ENCODE measurements at regions not wholly inside any gene's neighbourhood (a gene's known extent, or its start where the extent isn't known, plus 50 kb on each side); places are given as distances from the start of the nearest gene placed in this dataset.

GRCh38 chr2:14123436-14124103 lies 508.9 kb upstream of the LRATD1 start:
- Histone ChIP-seq H3K9me3 (ENCODE audit: control extremely low read depth in 1 of 5, control insufficient read depth in 4 of 5, insufficient read depth in 2 of 5, low read depth in 1 of 5, low read length in 4 of 5) (no peaks in the 10 kb centered on the region), H3K4me3 (ENCODE audit: control insufficient read depth in 1 of 7, extremely low read depth in 1 of 7, insufficient read depth in 4 of 7, low read depth in 2 of 7, low read length in 6 of 7) (no peak overlapping the region), H3K27me3 (replicated peaks in 2 of 5; ENCODE audit: control insufficient read depth in 4 of 5, insufficient read depth in 5 of 5, low read length in 4 of 5) (no peaks in the 10 kb centered on the region), H3K27ac (ENCODE audit: insufficient read depth in 1 of 2, low read depth in 1 of 2, low read length in 2 of 2, poor library complexity in 1 of 2, severe bottlenecking in 2 of 2) (no peak overlapping the region), H3K4me1 (ENCODE audit: control extremely low read depth in 1 of 4, control insufficient read depth in 4 of 4, insufficient read depth in 4 of 4, low read length in 3 of 4) (no peaks in the 10 kb centered on the region), H3K36me3 (ENCODE audit: control insufficient read depth in 4 of 4, insufficient read depth in 4 of 4, low read length in 3 of 4) (no peaks in the 10 kb centered on the region)
- 93% methylated on average over 4 of the region's 6 CpGs for WGBS (ENCODE audit: insufficient coverage)
- DNase-seq = no peak
- ChIA-PET CTCF (no interaction called here), POLR2A (no interaction called here)

- Histone ChIP-seq H3K27ac (ENCODE audit: insufficient read depth in 1 of 2, low read depth in 1 of 2, low read length in 2 of 2, poor library complexity in 1 of 2, severe bottlenecking in 2 of 2) (no peak overlapping the region), H3K36me3 (ENCODE audit: control insufficient read depth in 4 of 4, insufficient read depth in 4 of 4, low read length in 3 of 4) (no peaks in the 10 kb centered on the region), H3K4me1 (ENCODE audit: control extremely low read depth in 1 of 4, control insufficient read depth in 4 of 4, insufficient read depth in 4 of 4, low read length in 3 of 4) (no peaks in the 10 kb centered on the region), H3K27me3 (replicated peaks in 2 of 5; ENCODE audit: control insufficient read depth in 4 of 5, insufficient read depth in 5 of 5, low read length in 4 of 5) (no peaks in the 10 kb centered on the region), H3K4me3 (ENCODE audit: control insufficient read depth in 1 of 7, extremely low read depth in 1 of 7, insufficient read depth in 4 of 7, low read depth in 2 of 7, low read length in 6 of 7) (no peak overlapping the region), H3K9me3 (ENCODE audit: control extremely low read depth in 1 of 5, control insufficient read depth in 4 of 5, insufficient read depth in 2 of 5, low read depth in 1 of 5, low read length in 4 of 5) (no peaks in the 10 kb centered on the region)
- DNase-seq = no peak
- 92% methylated on average over 5 of the region's 7 CpGs for WGBS (ENCODE audit: insufficient coverage)
- CTCF ChIA-PET = no interaction called here
- POLR2A ChIA-PET = no interaction called here
Observed at GRCh38 chr2:14125624-14126293, 506.8 kb upstream of the LRATD1 start.

- Histone ChIP-seq H3K27me3 (replicated peaks in 2 of 5; ENCODE audit: control insufficient read depth in 4 of 5, insufficient read depth in 5 of 5, low read length in 4 of 5) (no peaks in the 10 kb centered on the region), H3K4me1 (ENCODE audit: control extremely low read depth in 1 of 4, control insufficient read depth in 4 of 4, insufficient read depth in 4 of 4, low read length in 3 of 4) (no peaks in the 10 kb centered on the region), H3K27ac (ENCODE audit: insufficient read depth in 1 of 2, low read depth in 1 of 2, low read length in 2 of 2, poor library complexity in 1 of 2, severe bottlenecking in 2 of 2) (no peak overlapping the region), H3K9me3 (ENCODE audit: control extremely low read depth in 1 of 5, control insufficient read depth in 4 of 5, insufficient read depth in 2 of 5, low read depth in 1 of 5, low read length in 4 of 5) (no peaks in the 10 kb centered on the region), H3K36me3 (ENCODE audit: control insufficient read depth in 4 of 4, insufficient read depth in 4 of 4, low read length in 3 of 4) (no peaks in the 10 kb centered on the region), H3K4me3 (ENCODE audit: control insufficient read depth in 1 of 7, extremely low read depth in 1 of 7, insufficient read depth in 4 of 7, low read depth in 2 of 7, low read length in 6 of 7) (no peak overlapping the region)
- POLR2A ChIA-PET = interaction anchor here (0.6 kb wide), 1 partner anchor 221 kb away, joined by 3 read pairs; no protein-coding TSS in a partner anchor
- CTCF ChIA-PET = no interaction called here
- DNase-seq = no peak
- WGBS (ENCODE audit: insufficient coverage) = no CpG with 5 or more reads among the region's 2 CpGs
Observed at GRCh38 chr2:14126846-14127245, 505.7 kb upstream of the LRATD1 start.

- H3K36me3 ChIP-seq (ENCODE audit: control insufficient read depth in 4 of 4, insufficient read depth in 4 of 4, low read length in 3 of 4) = no peaks in the 10 kb centered on the region
- CTCF ChIA-PET = no interaction called here
- no peaks in the 10 kb centered on the region for H3K4me1 ChIP-seq (ENCODE audit: control extremely low read depth in 1 of 4, control insufficient read depth in 4 of 4, insufficient read depth in 4 of 4, low read length in 3 of 4)
- no peak for DNase-seq
- no peaks in the 10 kb centered on the region for H3K27me3 ChIP-seq (replicated peaks in 2 of 5; ENCODE audit: control insufficient read depth in 4 of 5, insufficient read depth in 5 of 5, low read length in 4 of 5)
- 96% methylated on average over 2 of the region's 3 CpGs for WGBS (ENCODE audit: insufficient coverage)
- POLR2A ChIA-PET = no interaction called here
- H3K27ac ChIP-seq (ENCODE audit: insufficient read depth in 1 of 2, low read depth in 1 of 2, low read length in 2 of 2, poor library complexity in 1 of 2, severe bottlenecking in 2 of 2) = no peak overlapping the region
- H3K4me3 ChIP-seq (ENCODE audit: control insufficient read depth in 1 of 7, extremely low read depth in 1 of 7, insufficient read depth in 4 of 7, low read depth in 2 of 7, low read length in 6 of 7) = no peak overlapping the region
- H3K9me3 ChIP-seq (ENCODE audit: control extremely low read depth in 1 of 5, control insufficient read depth in 4 of 5, insufficient read depth in 2 of 5, low read depth in 1 of 5, low read length in 4 of 5) = no peaks in the 10 kb centered on the region
Observed at GRCh38 chr2:14127765-14128164, 504.8 kb upstream of the LRATD1 start.

- no peak overlapping the region for H3K27ac ChIP-seq (ENCODE audit: insufficient read depth in 1 of 2, low read depth in 1 of 2, low read length in 2 of 2, poor library complexity in 1 of 2, severe bottlenecking in 2 of 2)
- no peaks in the 10 kb centered on the region for H3K9me3 ChIP-seq (ENCODE audit: control extremely low read depth in 1 of 5, control insufficient read depth in 4 of 5, insufficient read depth in 2 of 5, low read depth in 1 of 5, low read length in 4 of 5)
- H3K4me1 ChIP-seq (ENCODE audit: control extremely low read depth in 1 of 4, control insufficient read depth in 4 of 4, insufficient read depth in 4 of 4, low read length in 3 of 4) = no peaks in the 10 kb centered on the region
- H3K36me3 ChIP-seq (ENCODE audit: control insufficient read depth in 4 of 4, insufficient read depth in 4 of 4, low read length in 3 of 4) = no peaks in the 10 kb centered on the region
- CTCF ChIA-PET = no interaction called here
- WGBS (ENCODE audit: insufficient coverage) = no CpG with 5 or more reads among the region's 1 CpG
- no peaks in the 10 kb centered on the region for H3K27me3 ChIP-seq (replicated peaks in 2 of 5; ENCODE audit: control insufficient read depth in 4 of 5, insufficient read depth in 5 of 5, low read length in 4 of 5)
- POLR2A ChIA-PET = no interaction called here
- DNase-seq = no peak
- H3K4me3 ChIP-seq (ENCODE audit: control insufficient read depth in 1 of 7, extremely low read depth in 1 of 7, insufficient read depth in 4 of 7, low read depth in 2 of 7, low read length in 6 of 7) = no peak overlapping the region
Observed at GRCh38 chr2:14132386-14132785, 500.1 kb upstream of the LRATD1 start.

GRCh38 chr2:14134771-14135170 lies 497.7 kb upstream of the LRATD1 start:
- ChIA-PET POLR2A (no interaction called here), CTCF (no interaction called here)
- no peaks in the 10 kb centered on the region for H3K27me3 ChIP-seq (replicated peaks in 2 of 5; ENCODE audit: control insufficient read depth in 4 of 5, insufficient read depth in 5 of 5, low read length in 4 of 5)
- H3K4me3 ChIP-seq (ENCODE audit: control insufficient read depth in 1 of 7, extremely low read depth in 1 of 7, insufficient read depth in 4 of 7, low read depth in 2 of 7, low read length in 6 of 7) = no peak overlapping the region
- DNase-seq = no peak
- H3K4me1 ChIP-seq (ENCODE audit: control extremely low read depth in 1 of 4, control insufficient read depth in 4 of 4, insufficient read depth in 4 of 4, low read length in 3 of 4) = no peaks in the 10 kb centered on the region
- no peak overlapping the region for H3K27ac ChIP-seq (ENCODE audit: insufficient read depth in 1 of 2, low read depth in 1 of 2, low read length in 2 of 2, poor library complexity in 1 of 2, severe bottlenecking in 2 of 2)
- H3K36me3 ChIP-seq (ENCODE audit: control insufficient read depth in 4 of 4, insufficient read depth in 4 of 4, low read length in 3 of 4) = no peaks in the 10 kb centered on the region
- 100% methylated on average over 1 of the region's 3 CpGs for WGBS (ENCODE audit: insufficient coverage)
- H3K9me3 ChIP-seq (ENCODE audit: control extremely low read depth in 1 of 5, control insufficient read depth in 4 of 5, insufficient read depth in 2 of 5, low read depth in 1 of 5, low read length in 4 of 5) = no peaks in the 10 kb centered on the region

- DNase-seq = no peak
- no CpG with 5 or more reads among the region's 2 CpGs for WGBS (ENCODE audit: insufficient coverage)
- Histone ChIP-seq H3K36me3 (ENCODE audit: control insufficient read depth in 4 of 4, insufficient read depth in 4 of 4, low read length in 3 of 4) (no peaks in the 10 kb centered on the region), H3K9me3 (ENCODE audit: control extremely low read depth in 1 of 5, control insufficient read depth in 4 of 5, insufficient read depth in 2 of 5, low read depth in 1 of 5, low read length in 4 of 5) (no peaks in the 10 kb centered on the region), H3K27ac (ENCODE audit: insufficient read depth in 1 of 2, low read depth in 1 of 2, low read length in 2 of 2, poor library complexity in 1 of 2, severe bottlenecking in 2 of 2) (no peak overlapping the region), H3K4me1 (ENCODE audit: control extremely low read depth in 1 of 4, control insufficient read depth in 4 of 4, insufficient read depth in 4 of 4, low read length in 3 of 4) (no peaks in the 10 kb centered on the region), H3K27me3 (replicated peaks in 2 of 5; ENCODE audit: control insufficient read depth in 4 of 5, insufficient read depth in 5 of 5, low read length in 4 of 5) (no peaks in the 10 kb centered on the region), H3K4me3 (ENCODE audit: control insufficient read depth in 1 of 7, extremely low read depth in 1 of 7, insufficient read depth in 4 of 7, low read depth in 2 of 7, low read length in 6 of 7) (no peak overlapping the region)
- ChIA-PET CTCF (no interaction called here), POLR2A (no interaction called here)
Observed at GRCh38 chr2:14136030-14136429, 496.5 kb upstream of the LRATD1 start.

Data from common myeloid progenitor, CD34-positive (primary cell).